H1 (cell line): ENCODE measurements at regions not wholly inside any gene's neighbourhood (a gene's known extent, or its start where the extent isn't known, plus 50 kb on each side); places are given as distances from the start of the nearest gene placed in this dataset.

Source experiments
- CTCF ChIA-PET: fragments of 300-600 bp; sonication (Branson Sonifier 250); formaldehyde crosslinking; loops from one replicate; lab custom pipeline; 2021; ENCODE audit not compliant: partially characterized antibody; lab: Charles Lee
- POLR2A ChIA-PET: fragments of 300-600 bp; sonication (Branson Sonifier 250); formaldehyde crosslinking; loops from one replicate; lab custom pipeline; 2021; ENCODE audit warnings: inconsistent platforms; ENCODE audit not compliant: partially characterized antibody; lab: Charles Lee
- DNase-seq, 2 experiments: peaks; one replicate each; pipeline versions ENCODE4 v3.0.0 to v3.0.0-alpha.2; 2010 to 2022; ENCODE audit warnings: low spot score in 2 of 2, low read depth in 1 of 2, mixed read lengths in 1 of 2
- FAIRE-seq: peaks from 2 replicates; lab custom pipeline; 2011; peaks lifted over from hg19 to GRCh38; lab: Jason Lieb, UNC
- H2AFZ ChIP-seq: 2 replicates; pipeline ENCODE4 v1.8.1; 2012; ENCODE audit warnings: low read length, inconsistent platforms
- H2AK5ac ChIP-seq: 2 replicates; pipeline ENCODE4 v1.6.1; 2013; ENCODE audit warnings: low read depth, low read length
- H2BK120ac ChIP-seq: replicated peaks from 2 replicates; pipeline ENCODE3; 2013; ENCODE audit warnings: low read depth, low read length, inconsistent platforms
- H2BK12ac ChIP-seq: 2 replicates; pipeline ENCODE4 v1.6.1; 2013; ENCODE audit warnings: low read depth, low read length
- H2BK15ac ChIP-seq: 2 replicates; pipeline ENCODE4 v1.6.1; 2013; ENCODE audit warnings: low read length
- H2BK20ac ChIP-seq: 2 replicates; pipeline ENCODE4 v1.6.1; 2013; ENCODE audit warnings: low read length
- H2BK5ac ChIP-seq: 2 replicates; pipeline ENCODE4 v1.6.1; 2013; ENCODE audit warnings: low read depth, low read length
- H3K14ac ChIP-seq: 2 replicates; pipeline ENCODE4 v1.6.1; 2013; ENCODE audit warnings: inconsistent platforms; ENCODE audit not compliant: insufficient read length
- H3K18ac ChIP-seq: 2 replicates; pipeline ENCODE4 v1.6.1; 2013; ENCODE audit warnings: low read length; ENCODE audit errors: extremely low read depth
- H3K23ac ChIP-seq: 2 replicates; pipeline ENCODE4 v1.6.1; 2013; ENCODE audit warnings: inconsistent platforms; ENCODE audit not compliant: insufficient read length
- H3K23me2 ChIP-seq: 2 replicates; pipeline ENCODE4 v1.6.1; 2013; ENCODE audit warnings: low read depth, low read length
- H3K27ac ChIP-seq: 2 replicates; pipeline ENCODE4 v1.6.1; 2011; ENCODE audit warnings: low read depth, low read length, inconsistent platforms
- H3K27me3 ChIP-seq, 4 experiments: replicated peaks in 1 of 4; 1 replicate in 1 of 4; 2 replicates in 3 of 4; pipeline versions ENCODE4 v1.6.1 to v1.8.1; 2011 to 2013; ENCODE audit warnings: low read length in 3 of 4, mild to moderate bottlenecking in 3 of 4, inconsistent platforms in 2 of 4, mixed read lengths in 2 of 4, moderate library complexity in 1 of 4; ENCODE audit not compliant: control insufficient read depth in 3 of 4, insufficient read depth in 3 of 4; ENCODE audit errors: extremely low read depth in 1 of 4
- H3K36me3 ChIP-seq, 4 experiments: 2 replicates each; pipeline versions ENCODE4 v1.6.1 to v1.8.1; 2011 to 2013; ENCODE audit warnings: mild to moderate bottlenecking in 4 of 4, low read length in 3 of 4, moderate library complexity in 2 of 4, control low read depth in 1 of 4, inconsistent platforms in 1 of 4; ENCODE audit not compliant: insufficient read depth in 4 of 4, control insufficient read depth in 2 of 4
- H3K4ac ChIP-seq: replicated peaks from 2 replicates; pipeline ENCODE3; 2013; ENCODE audit warnings: low read length, low read depth, mixed read lengths, inconsistent platforms; ENCODE audit not compliant: insufficient read length
- H3K4me1 ChIP-seq, 4 experiments: replicated peaks in 1 of 4; 1 replicate in 1 of 4; 2 replicates in 3 of 4; pipeline versions ENCODE4 v1.6.1 to v1.8.1; 2011 to 2013; ENCODE audit warnings: low read length in 3 of 4, inconsistent platforms in 2 of 4, mixed read lengths in 1 of 4; ENCODE audit not compliant: insufficient read depth in 4 of 4, control insufficient read depth in 3 of 4
- H3K4me2 ChIP-seq, 2 experiments: 2 replicates each; pipeline versions ENCODE4 v1.6.1 to v1.8.1; 2011 to 2013; ENCODE audit warnings: low read depth in 2 of 2, low read length in 2 of 2, control low read depth in 1 of 2, inconsistent platforms in 1 of 2, mild to moderate bottlenecking in 1 of 2; ENCODE audit not compliant: insufficient read depth in 1 of 2
- H3K4me3 ChIP-seq, 4 experiments: fragments of 200-600, 300-600 bp in 1 of 4; sonication (generic), shearing (Covaris generic), sonication (Bioruptor Twin) in 1 of 4; 2 replicates each; pipeline versions ENCODE4 v1.5.1 to v1.8.1; 2011 to 2016; ENCODE audit warnings: low read length in 4 of 4, low read depth in 3 of 4, control low read depth in 2 of 4, inconsistent platforms in 2 of 4, mild to moderate bottlenecking in 2 of 4, mixed read lengths in 1 of 4, moderate library complexity in 1 of 4; ENCODE audit not compliant: insufficient read depth in 2 of 4; ENCODE audit errors: extremely low read depth in 1 of 4
- H3K56ac ChIP-seq: replicated peaks from 2 replicates; pipeline ENCODE3; 2013; ENCODE audit warnings: low read depth, mild to moderate bottlenecking, mixed read lengths, low read length, inconsistent platforms; ENCODE audit not compliant: insufficient read length
- H3K79me1 ChIP-seq: 2 replicates; pipeline ENCODE4 v1.6.1; 2013; ENCODE audit warnings: low read depth, low read length, control low read depth
- H3K79me2 ChIP-seq, 2 experiments: 2 replicates each; pipeline versions ENCODE4 v1.6.1 to v1.8.1; 2012 to 2013; ENCODE audit warnings: low read length in 2 of 2, mild to moderate bottlenecking in 2 of 2, inconsistent platforms in 1 of 2; ENCODE audit not compliant: insufficient read depth in 2 of 2, control insufficient read depth in 1 of 2
- H3K9ac ChIP-seq, 4 experiments: replicated peaks in 1 of 4; 1 replicate in 1 of 4; 2 replicates in 3 of 4; pipeline versions ENCODE4 v1.6.1 to v1.8.1; 2011 to 2013; ENCODE audit warnings: low read depth in 3 of 4, low read length in 3 of 4, control low read depth in 2 of 4, mild to moderate bottlenecking in 2 of 4, moderate library complexity in 2 of 4, inconsistent platforms in 1 of 4; ENCODE audit errors: extremely low read depth in 1 of 4
- H3K9me3 ChIP-seq, 2 experiments: 2 replicates each; pipeline versions ENCODE4 v1.6.1 to v1.8.1; 2012 to 2013; ENCODE audit warnings: mild to moderate bottlenecking in 2 of 2, moderate library complexity in 2 of 2, control low read depth in 1 of 2, inconsistent platforms in 1 of 2, low read depth in 1 of 2, low read length in 1 of 2, mixed read lengths in 1 of 2; ENCODE audit not compliant: insufficient read depth in 2 of 2
- H4K20me1 ChIP-seq, 2 experiments: replicated peaks in 1 of 2; 2 replicates each; pipeline versions ENCODE3 to v1.8.1; 2011 to 2013; ENCODE audit warnings: inconsistent platforms in 2 of 2, low read length in 2 of 2, mild to moderate bottlenecking in 1 of 2; ENCODE audit not compliant: insufficient read depth in 2 of 2, control insufficient read depth in 1 of 2
- H4K5ac ChIP-seq: 2 replicates; pipeline ENCODE4 v1.6.1; 2013; ENCODE audit warnings: low read length, low read depth, mixed read lengths, inconsistent platforms; ENCODE audit not compliant: insufficient read length
- H4K8ac ChIP-seq: 2 replicates; pipeline ENCODE4 v1.8.0; 2013; ENCODE audit warnings: mild to moderate bottlenecking, moderate library complexity, low read length, inconsistent platforms; ENCODE audit not compliant: insufficient read depth; ENCODE audit errors: extremely low read depth
- H4K91ac ChIP-seq: replicated peaks from 2 replicates; pipeline ENCODE3; 2013; ENCODE audit warnings: low read length, mixed read lengths, inconsistent platforms; ENCODE audit not compliant: insufficient read length
- ASH2L ChIP-seq: fragments of 200-600, 300-600 bp; sonication (generic); IDR thresholded peaks from one replicate; pipeline ENCODE4 v1.7.1; 2017; ENCODE audit warnings: low read length
- CBX5 ChIP-seq: fragments of 300-800, 300-1000 bp; sonication (generic); IDR thresholded peaks from 2 replicates; pipeline ENCODE4 v1.7.1; 2016; ENCODE audit warnings: antibody characterized with exemption, low read length, low read depth
- PHF8 ChIP-seq: fragments of 200-600 bp; sonication (generic); conservative IDR thresholded peaks from 2 replicates; pipeline ENCODE4 v1.7.1; 2012; ENCODE audit warnings: low read depth, mild to moderate bottlenecking, inconsistent platforms, low read length, moderate library complexity
- RNF2 ChIP-seq: fragments of 200-900, 300-1000 bp; sonication (generic); IDR thresholded peaks from 2 replicates; pipeline ENCODE4 v1.7.1; 2016; ENCODE audit warnings: borderline replicate concordance, low read depth, mild to moderate bottlenecking, antibody characterized with exemption, low read length; ENCODE audit not compliant: poor library complexity, severe bottlenecking; ENCODE audit errors: missing control alignments
- SIRT6 ChIP-seq: IDR thresholded peaks from one replicate; pipeline ENCODE4 v1.7.1; 2012; ENCODE audit warnings: low read length, inconsistent platforms
- SRF ChIP-seq: IDR thresholded peaks from 2 replicates; pipeline ENCODE4 v1.6.1; 2011; ENCODE audit warnings: mild to moderate bottlenecking, low read depth, low read length, moderate library complexity
- WGBS, 2 experiments: shearing (Covaris generic) in 1 of 2; methylation state at CpG; one replicate each; pipeline versions ENCODE4 v1.1.6 to v1.1.7; 2013 to 2015; ENCODE audit warnings: low lambda C conversion rate in 2 of 2, mixed read lengths in 2 of 2, inconsistent platforms in 1 of 2, low coverage in 1 of 2, missing lambda C conversion rate in 1 of 2; ENCODE audit not compliant: insufficient replicate concordance in 2 of 2, insufficient coverage in 1 of 2, insufficient read length in 1 of 2; ENCODE audit errors: extremely low coverage in 1 of 2, missing lambda C conversion rate in 1 of 2; 5-methylcytosine and 5-hydroxymethylcytosine counted together
- TF ChIP-seq, protein P1 (sequence below), 3 experiments: IDR thresholded peaks; 1 replicate in 2 of 3; 2 replicates in 1 of 3; pipeline versions ENCODE4 v1.5.1 to v1.6.1; 2011; ENCODE audit warnings: low read length in 3 of 3, mild to moderate bottlenecking in 3 of 3, inconsistent platforms in 2 of 3, low read depth in 1 of 3, moderate library complexity in 1 of 3; ENCODE audit not compliant: insufficient read depth in 1 of 3; ENCODE audit errors: control extremely low read depth in 1 of 3

DNA sequence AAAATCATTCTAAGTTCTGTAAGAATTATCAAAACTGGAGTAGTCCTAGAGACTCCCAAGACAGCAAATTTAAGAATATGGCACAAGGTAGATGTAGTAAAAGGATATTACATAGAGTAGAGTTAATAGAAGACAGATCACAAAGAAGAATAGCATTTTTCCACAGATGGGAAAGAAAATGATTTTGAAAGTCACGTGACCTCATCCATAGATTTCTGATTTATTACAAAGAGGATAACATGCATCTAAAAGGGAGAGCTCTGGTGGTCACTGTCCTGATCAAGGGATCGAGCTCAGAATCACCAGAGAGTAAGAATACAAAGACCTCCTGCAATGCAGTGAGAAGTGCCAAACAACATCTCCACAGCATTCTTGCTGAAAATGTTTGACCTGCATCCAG lies 354.4 kb downstream of the TBL1XR1 start:
- H3K9me3 ChIP-seq: no peaks in the 10 kb centered on the region
- no peaks in the 10 kb centered on the region for H3K4me1 ChIP-seq
- H3K23me2 ChIP-seq: no peaks in the 10 kb centered on the region
- H3K18ac ChIP-seq: no peak overlapping the region
- no peaks in the 10 kb centered on the region for H3K36me3 ChIP-seq
- no peak overlapping the region for H4K8ac ChIP-seq
- H2AFZ ChIP-seq: no peak overlapping the region
- H4K91ac ChIP-seq: no peak overlapping the region
- H2BK5ac ChIP-seq: no peak overlapping the region
- H3K14ac ChIP-seq: no peak overlapping the region
- H3K4me2 ChIP-seq: no peak overlapping the region
- H3K79me2 ChIP-seq: no peaks in the 10 kb centered on the region
- no peak overlapping the region for H3K4me3 ChIP-seq
- 85% methylated on average over 2 of the region's 2 CpGs; no CpG with 5 or more reads in 1 of the 2 experiments for WGBS, 2 experiments
- no peak overlapping the region for H2AK5ac ChIP-seq
- no peak overlapping the region for H3K9ac ChIP-seq
- H3K23ac ChIP-seq: no peak overlapping the region
- no peak overlapping the region for H3K56ac ChIP-seq
- no peak overlapping the region for H2BK15ac ChIP-seq
- no peaks in the 10 kb centered on the region for H3K27me3 ChIP-seq
- no peaks in the 10 kb centered on the region for H3K79me1 ChIP-seq
- DNase-seq (no peak), FAIRE-seq (no peak)
- POLR2A ChIA-PET: no interaction called here
- TF ChIP-seq RNF2: no peak
- no peak for TF ChIP-seq SRF
- no peak for TF ChIP-seq SIRT6
- TF ChIP-seq PHF8: no peak
- TF ChIP-seq ASH2L: no peak
- TF ChIP-seq, protein P1, sequence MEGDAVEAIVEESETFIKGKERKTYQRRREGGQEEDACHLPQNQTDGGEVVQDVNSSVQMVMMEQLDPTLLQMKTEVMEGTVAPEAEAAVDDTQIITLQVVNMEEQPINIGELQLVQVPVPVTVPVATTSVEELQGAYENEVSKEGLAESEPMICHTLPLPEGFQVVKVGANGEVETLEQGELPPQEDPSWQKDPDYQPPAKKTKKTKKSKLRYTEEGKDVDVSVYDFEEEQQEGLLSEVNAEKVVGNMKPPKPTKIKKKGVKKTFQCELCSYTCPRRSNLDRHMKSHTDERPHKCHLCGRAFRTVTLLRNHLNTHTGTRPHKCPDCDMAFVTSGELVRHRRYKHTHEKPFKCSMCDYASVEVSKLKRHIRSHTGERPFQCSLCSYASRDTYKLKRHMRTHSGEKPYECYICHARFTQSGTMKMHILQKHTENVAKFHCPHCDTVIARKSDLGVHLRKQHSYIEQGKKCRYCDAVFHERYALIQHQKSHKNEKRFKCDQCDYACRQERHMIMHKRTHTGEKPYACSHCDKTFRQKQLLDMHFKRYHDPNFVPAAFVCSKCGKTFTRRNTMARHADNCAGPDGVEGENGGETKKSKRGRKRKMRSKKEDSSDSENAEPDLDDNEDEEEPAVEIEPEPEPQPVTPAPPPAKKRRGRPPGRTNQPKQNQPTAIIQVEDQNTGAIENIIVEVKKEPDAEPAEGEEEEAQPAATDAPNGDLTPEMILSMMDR (IDR thresholded peaks at IDR 0.05; ENCODE audit: control extremely low read depth in 1 of 3, insufficient read depth in 1 of 3, low read depth in 1 of 3, low read length in 3 of 3): no peak
- no peak for TF ChIP-seq CBX5
- H2BK12ac ChIP-seq: no peak overlapping the region
- no peak overlapping the region for H2BK120ac ChIP-seq
- H4K20me1 ChIP-seq: no peaks in the 10 kb centered on the region
- CTCF ChIA-PET: interaction anchor here (0.7 to 0.9 kb wide), 2 partner anchors 27 to 29 kb away, joined by 3 read pairs; no protein-coding TSS in a partner anchor
- H3K4ac ChIP-seq: no peak overlapping the region
- no peak overlapping the region for H4K5ac ChIP-seq
- no peak overlapping the region for H2BK20ac ChIP-seq
- no peak overlapping the region for H3K27ac ChIP-seq
